ENCODE measurements at regions not wholly inside any gene's neighbourhood (a gene's known extent, or its start where the extent isn't known, plus 50 kb on each side); places are given as distances from the start of the nearest gene placed in this dataset.

DNA sequence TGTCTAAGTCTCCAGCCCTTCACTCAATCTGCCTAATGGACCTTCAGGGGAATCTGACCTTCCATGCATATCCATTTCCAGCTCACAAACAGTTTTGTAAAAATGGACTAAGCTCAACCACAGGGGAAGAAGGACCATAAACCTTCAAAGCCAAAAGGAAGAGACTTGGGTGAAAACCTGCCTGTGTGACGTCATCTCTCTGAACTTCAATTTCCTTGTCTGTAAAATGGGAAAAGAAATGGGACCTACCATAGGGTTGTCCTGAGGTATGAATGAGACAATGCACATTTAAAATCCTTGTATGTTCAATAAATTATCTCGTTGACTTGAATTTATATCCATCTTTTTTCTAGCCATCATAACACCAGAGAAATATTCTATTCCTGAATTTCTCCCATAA is 370.7 kb downstream of the INSC start:
- ChIA-PET CTCF (ENCODE audit: low intra/inter-chr PET ratio) (no interaction called here), POLR2A (no interaction called here)
- H3K27me3 ChIP-seq (ENCODE audit: control insufficient read depth in 2 of 2, insufficient read depth in 2 of 2, low read length in 2 of 2), result no peaks in the 10 kb centered on the region
- no peak overlapping the region for H3K9ac ChIP-seq (ENCODE audit: insufficient read depth in 1 of 2, low read depth in 2 of 2, low read length in 2 of 2)
- H3K4me1 ChIP-seq (replicated peaks in 1 of 2; ENCODE audit: control insufficient read depth in 2 of 2, insufficient read depth in 2 of 2, low read length in 2 of 2), result no peaks in the 10 kb centered on the region
- H3K9me3 ChIP-seq (replicated peaks; ENCODE audit: control insufficient read depth, insufficient read depth, low read depth, low read length), result no peaks in the 10 kb centered on the region
- H3K4me2 ChIP-seq (ENCODE audit: insufficient read depth, low read length), result no peak overlapping the region
- BruUV-seq (replicated peaks), result no TSS peak
- H3K27ac ChIP-seq (ENCODE audit: extremely low read depth, low read depth, low read length), result no peak overlapping the region
- H3K79me2 ChIP-seq (ENCODE audit: control insufficient read depth, insufficient read depth, low read length), result no peaks in the 10 kb centered on the region
- FAIRE-seq, result no peak
- H3K9me1 ChIP-seq (ENCODE audit: control insufficient read depth, insufficient read depth, low read length), result no peaks in the 10 kb centered on the region
- intact Hi-C loops (cut with micrococcal nuclease) (no loop called here), in situ Hi-C loops (cut with MboI) (no loop called here)
- WGBS (ENCODE audit: insufficient coverage, low coverage, missing lambda C conversion rate), result 0% methylated on average over 2 of the region's 2 CpGs
- no peaks in the 10 kb centered on the region for H3K36me3 ChIP-seq (ENCODE audit: control insufficient read depth, insufficient read depth, low read length)
- no peak for DNase-seq (ENCODE audit: extremely low read depth in 1 of 4, low spot score in 3 of 4)
- TF ChIP-seq TOE1 (IDR thresholded peaks at IDR 0.05; ENCODE audit: borderline replicate concordance) (no peak), TOE1 (CRISPR knock-in tag; IDR thresholded peaks at IDR 0.05; ENCODE audit: borderline replicate concordance, low read depth) (no peak), ATF1 (CRISPR knock-in tag; IDR thresholded peaks at IDR 0.05) (no peak), ATF1 (tag; IDR thresholded peaks at IDR 0.05) (peak; percentile 19; the same call in 1 of the 2 replicates), SLC30A9 (CRISPR knock-in tag; IDR thresholded peaks at IDR 0.05) (no peak)
- TF ChIP-seq, protein P1, sequence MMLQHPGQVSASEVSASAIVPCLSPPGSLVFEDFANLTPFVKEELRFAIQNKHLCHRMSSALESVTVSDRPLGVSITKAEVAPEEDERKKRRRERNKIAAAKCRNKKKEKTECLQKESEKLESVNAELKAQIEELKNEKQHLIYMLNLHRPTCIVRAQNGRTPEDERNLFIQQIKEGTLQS (IDR thresholded peaks at IDR 0.05), result peak; percentile 35; the same call in 1 of the 2 replicates
- TF ChIP-seq, protein P1 (CRISPR knock-in tag; conservative IDR thresholded peaks at IDR 0.05), result no peak
- H4K20me1 ChIP-seq (replicated peaks; ENCODE audit: control insufficient read depth, insufficient read depth, low read length), result no peaks in the 10 kb centered on the region
- H3K4me3 ChIP-seq, result no peak overlapping the region
- no peak for ATAC-seq
- no peak overlapping the region for H2AFZ ChIP-seq (ENCODE audit: low read depth, low read length)

- ChIA-PET POLR2A (no interaction called here), CTCF (ENCODE audit: low intra/inter-chr PET ratio) (no interaction called here)
- no peaks in the 10 kb centered on the region for H3K27me3 ChIP-seq (ENCODE audit: control insufficient read depth in 2 of 2, insufficient read depth in 2 of 2, low read length in 2 of 2)
- H3K9me1 ChIP-seq (ENCODE audit: control insufficient read depth, insufficient read depth, low read length), result no peaks in the 10 kb centered on the region
- no peaks in the 10 kb centered on the region for H3K79me2 ChIP-seq (ENCODE audit: control insufficient read depth, insufficient read depth, low read length)
- no peaks in the 10 kb centered on the region for H3K36me3 ChIP-seq (ENCODE audit: control insufficient read depth, insufficient read depth, low read length)
- H4K20me1 ChIP-seq (replicated peaks; ENCODE audit: control insufficient read depth, insufficient read depth, low read length), result no peaks in the 10 kb centered on the region
- no peak overlapping the region for H3K9ac ChIP-seq (ENCODE audit: insufficient read depth in 1 of 2, low read depth in 2 of 2, low read length in 2 of 2)
- H3K4me2 ChIP-seq (ENCODE audit: insufficient read depth, low read length), result no peak overlapping the region
- BruUV-seq (replicated peaks), result no TSS peak
- in situ Hi-C loops (cut with MboI) (no loop called here), intact Hi-C loops (cut with micrococcal nuclease) (no loop called here)
- no peak for TF ChIP-seq ZNF384 (IDR thresholded peaks at IDR 0.05; ENCODE audit: low read depth, low read length)
- TF ChIP-seq BDP1 (IDR thresholded peaks at IDR 0.05; ENCODE audit: insufficient read depth, insufficient read length), result no peak
- no peak for TF ChIP-seq TAL1 (IDR thresholded peaks at IDR 0.05)
- TF ChIP-seq HSF4 (CRISPR knock-in tag; IDR thresholded peaks at IDR 0.05; ENCODE audit: borderline replicate concordance), result no peak
- no peaks in the 10 kb centered on the region for H3K4me1 ChIP-seq (replicated peaks in 1 of 2; ENCODE audit: control insufficient read depth in 2 of 2, insufficient read depth in 2 of 2, low read length in 2 of 2)
- ATAC-seq, result no peak
- no peak overlapping the region for H3K27ac ChIP-seq (ENCODE audit: extremely low read depth, low read depth, low read length)
- H3K4me3 ChIP-seq, result no peak overlapping the region
- no peak for FAIRE-seq
- no peak for DNase-seq (ENCODE audit: extremely low read depth in 1 of 4, low spot score in 3 of 4)
- H3K9me3 ChIP-seq (replicated peaks; ENCODE audit: control insufficient read depth, insufficient read depth, low read depth, low read length), result no peaks in the 10 kb centered on the region
- no peak overlapping the region for H2AFZ ChIP-seq (ENCODE audit: low read depth, low read length)
These were observed 374.6 kb downstream of the INSC start for GRCh38 chr11:15489281-15489680.
